ENCODE measurements at regions not wholly inside any gene's neighbourhood (a gene's known extent, or its start where the extent isn't known, plus 50 kb on each side); places are given as distances from the start of the nearest gene placed in this dataset.

- CTCF ChIA-PET (ENCODE audit: partially characterized antibody): interaction anchor here (0.7 to 2.8 kb wide), 4 partner anchors 9 to 344 kb away, joined by 3 to 13 read pairs (median 4); no protein-coding TSS in a partner anchor
- 89% methylated on average over 1 of the region's 1 CpG; no CpG with 5 or more reads in 1 of the 2 experiments for WGBS, 2 experiments (ENCODE audit: extremely low coverage in 1 of 2, insufficient coverage in 1 of 2, insufficient read length in 1 of 2, insufficient replicate concordance in 2 of 2, low coverage in 1 of 2, low lambda C conversion rate in 2 of 2, missing lambda C conversion rate in 1 of 2)
- no peaks in the 10 kb centered on the region for H3K9me3 ChIP-seq (ENCODE audit: insufficient read depth in 2 of 2, low read depth in 1 of 2, low read length in 1 of 2)
These were observed 136.1 kb upstream of the PROK2 start for GRCh38 chr3:71921036-71921435.

More at GRCh38 chr3:71921036-71921435, 136.1 kb upstream of the PROK2 start:
- H3K36me3 ChIP-seq (ENCODE audit: control insufficient read depth in 2 of 4, insufficient read depth in 4 of 4, low read length in 3 of 4): no peaks in the 10 kb centered on the region
- no peak overlapping the region for H3K4me3 ChIP-seq (ENCODE audit: extremely low read depth in 1 of 4, insufficient read depth in 2 of 4, low read depth in 3 of 4, low read length in 4 of 4)
- FAIRE-seq: no peak
- H3K27ac ChIP-seq (ENCODE audit: low read depth, low read length): no peak overlapping the region
- H2BK15ac ChIP-seq (ENCODE audit: low read length): peak overlapping the region; percentile 53; the same call in 1 of the 2 replicates
- H3K27me3 ChIP-seq (replicated peaks in 1 of 4; ENCODE audit: control insufficient read depth in 3 of 4, extremely low read depth in 1 of 4, insufficient read depth in 3 of 4, low read length in 3 of 4): no peaks in the 10 kb centered on the region
- H2AFZ ChIP-seq (ENCODE audit: low read length): no peak overlapping the region
- no peak overlapping the region for H4K5ac ChIP-seq (ENCODE audit: insufficient read length, low read depth, low read length)
- H3K79me1 ChIP-seq (ENCODE audit: low read depth, low read length): no peaks in the 10 kb centered on the region
- no peak overlapping the region for H3K14ac ChIP-seq (ENCODE audit: insufficient read length)
- no peak overlapping the region for H3K4me2 ChIP-seq (ENCODE audit: insufficient read depth in 1 of 2, low read depth in 2 of 2, low read length in 2 of 2)
- DNase-seq (ENCODE audit: low read depth in 1 of 2, low spot score in 2 of 2): no peak
- peaks cover 2 to 5% (median 3%) of the 10 kb centered on the region in 4 experiments; a peak in 4 of 7 replicates for H3K4me1 ChIP-seq (replicated peaks in 1 of 4; ENCODE audit: control insufficient read depth in 3 of 4, insufficient read depth in 4 of 4, low read length in 3 of 4)
- no peak overlapping the region for H4K91ac ChIP-seq (replicated peaks; ENCODE audit: insufficient read length, low read length)
- H3K79me2 ChIP-seq (ENCODE audit: control insufficient read depth in 1 of 2, insufficient read depth in 2 of 2, low read length in 2 of 2): no peaks in the 10 kb centered on the region
- TF ChIP-seq BCL11A (IDR thresholded peaks at IDR 0.05; ENCODE audit: low read depth in 2 of 2, low read length in 2 of 2) (no peak), HDAC2 (IDR thresholded peaks at IDR 0.05; ENCODE audit: borderline replicate concordance in 1 of 2, low read depth in 2 of 2, low read length in 2 of 2) (no peak), GTF2F1 (IDR thresholded peaks at IDR 0.05; ENCODE audit: borderline replicate concordance, low read depth, low read length) (no peak), RAD21 (IDR thresholded peaks at IDR 0.05 in 1 of 2, conservative IDR thresholded peaks at IDR 0.05 in 1 of 2; ENCODE audit: low read depth in 2 of 2, low read length in 2 of 2) (no peak), JUND (IDR thresholded peaks at IDR 0.05; ENCODE audit: low read length) (no peak), CBX8 (IDR thresholded peaks at IDR 0.05; ENCODE audit: borderline replicate concordance, low read depth, low read length) (no peak), ZNF274 (IDR thresholded peaks at IDR 0.05; ENCODE audit: borderline replicate concordance, extremely low read depth, low read length) (no peak), EGR1 (IDR thresholded peaks at IDR 0.05; ENCODE audit: borderline replicate concordance, low read depth, low read length) (no peak), CHD2 (IDR thresholded peaks at IDR 0.05; ENCODE audit: low read length) (no peak), TBP (IDR thresholded peaks at IDR 0.05; ENCODE audit: low read depth, low read length) (no peak), RFX5 (IDR thresholded peaks at IDR 0.05; ENCODE audit: borderline replicate concordance, low read depth, low read length) (no peak), CHD1 (IDR thresholded peaks at IDR 0.05; ENCODE audit: low read depth, low read length) (no peak)
- TF ChIP-seq, protein P1, sequence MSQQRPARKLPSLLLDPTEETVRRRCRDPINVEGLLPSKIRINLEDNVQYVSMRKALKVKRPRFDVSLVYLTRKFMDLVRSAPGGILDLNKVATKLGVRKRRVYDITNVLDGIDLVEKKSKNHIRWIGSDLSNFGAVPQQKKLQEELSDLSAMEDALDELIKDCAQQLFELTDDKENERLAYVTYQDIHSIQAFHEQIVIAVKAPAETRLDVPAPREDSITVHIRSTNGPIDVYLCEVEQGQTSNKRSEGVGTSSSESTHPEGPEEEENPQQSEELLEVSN (IDR thresholded peaks at IDR 0.05): no peak
- no peak overlapping the region for H2BK20ac ChIP-seq (ENCODE audit: low read length)
- H3K4ac ChIP-seq (replicated peaks; ENCODE audit: insufficient read length, low read depth, low read length): no peak overlapping the region
- no peak overlapping the region for H3K56ac ChIP-seq (replicated peaks; ENCODE audit: insufficient read length, low read depth, low read length)
- no peak overlapping the region for H2BK12ac ChIP-seq (ENCODE audit: low read depth, low read length)
- no peak overlapping the region for H3K9ac ChIP-seq (replicated peaks in 1 of 4; ENCODE audit: extremely low read depth in 1 of 4, low read depth in 3 of 4, low read length in 3 of 4)
- H4K8ac ChIP-seq (ENCODE audit: extremely low read depth, insufficient read depth, low read length): no peak overlapping the region
- 0 out of 2 replicates have a peak, but pooled peaks cover 1% of the 10 kb centered on the region for H3K23me2 ChIP-seq (ENCODE audit: low read depth, low read length)
- H2BK120ac ChIP-seq (replicated peaks; ENCODE audit: low read depth, low read length): no peak overlapping the region
- H2AK5ac ChIP-seq (ENCODE audit: low read depth, low read length): no peak overlapping the region; the same call in 1 of the 2 replicates
- H4K20me1 ChIP-seq (replicated peaks in 1 of 2; ENCODE audit: control insufficient read depth in 1 of 2, insufficient read depth in 2 of 2, low read length in 2 of 2): no peaks in the 10 kb centered on the region
- POLR2A ChIA-PET (ENCODE audit: partially characterized antibody): no interaction called here
- H2BK5ac ChIP-seq (ENCODE audit: low read depth, low read length): no peak overlapping the region
- no peak overlapping the region for H3K23ac ChIP-seq (ENCODE audit: insufficient read length)
- no peak overlapping the region for H3K18ac ChIP-seq (ENCODE audit: extremely low read depth, low read length)

Measured in H1 (cell line).